Skeletal muscle cell (primary cell): ENCODE measurements at regions not wholly inside any gene's neighbourhood (a gene's known extent, or its start where the extent isn't known, plus 50 kb on each side); places are given as distances from the start of the nearest gene placed in this dataset.

ENCODE experiments used
- DNase-seq: peaks from one replicate; pipeline ENCODE4 v3.0.0-alpha.2; 2010; ENCODE audit warnings: low read depth
- H3K4me3 ChIP-seq: 2 replicates; pipeline ENCODE4 v1.5.1; 2011; ENCODE audit warnings: low read depth, mild to moderate bottlenecking, control low read depth, low read length, moderate library complexity

- DNase-seq: no peak
- no peak overlapping the region for H3K4me3 ChIP-seq
Measured at GRCh38 chr10:108230478-108231170, 1066.1 kb upstream of the SORCS1 start.

DNA sequence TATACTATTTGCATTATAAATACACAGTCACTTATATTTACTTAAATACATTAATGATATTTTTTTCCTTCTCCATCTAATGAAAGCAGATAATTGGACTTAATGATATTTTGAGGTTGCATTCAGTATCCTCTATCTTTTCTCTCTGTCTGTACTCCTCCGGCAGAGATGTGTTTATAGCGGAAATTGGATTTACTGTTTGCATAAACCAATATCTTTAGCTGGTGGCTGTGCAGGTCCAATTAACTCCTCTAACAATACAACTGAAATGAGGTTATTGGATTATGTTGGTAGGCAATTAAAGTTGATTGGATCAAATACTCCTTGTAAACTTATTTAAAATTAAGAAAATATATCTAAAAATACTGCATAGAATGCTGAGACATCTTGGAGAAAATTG, 1044.2 kb upstream of the SORCS1 start:
- DNase-seq: no peak
- no peak overlapping the region for H3K4me3 ChIP-seq

DNA sequence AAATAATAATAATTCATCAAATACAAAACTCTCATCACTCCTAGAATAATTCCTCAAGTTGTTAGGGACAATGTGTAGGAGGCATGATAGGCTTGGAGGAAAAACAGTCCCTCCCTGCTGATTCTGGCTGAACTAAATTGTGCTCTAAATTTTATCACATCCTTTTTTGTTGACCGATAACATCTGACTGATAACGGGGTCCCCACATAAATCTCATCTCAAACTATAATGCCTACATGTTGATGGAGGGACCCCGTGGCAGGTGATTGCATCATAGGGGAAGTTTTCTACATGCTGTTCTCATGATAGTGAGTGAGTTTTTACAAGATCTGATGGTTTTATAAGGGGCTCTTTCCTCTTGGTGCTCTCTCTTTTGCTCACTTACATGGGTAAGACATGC, 1043.5 kb upstream of the SORCS1 start:
- H3K4me3 ChIP-seq: no peak overlapping the region

DNA sequence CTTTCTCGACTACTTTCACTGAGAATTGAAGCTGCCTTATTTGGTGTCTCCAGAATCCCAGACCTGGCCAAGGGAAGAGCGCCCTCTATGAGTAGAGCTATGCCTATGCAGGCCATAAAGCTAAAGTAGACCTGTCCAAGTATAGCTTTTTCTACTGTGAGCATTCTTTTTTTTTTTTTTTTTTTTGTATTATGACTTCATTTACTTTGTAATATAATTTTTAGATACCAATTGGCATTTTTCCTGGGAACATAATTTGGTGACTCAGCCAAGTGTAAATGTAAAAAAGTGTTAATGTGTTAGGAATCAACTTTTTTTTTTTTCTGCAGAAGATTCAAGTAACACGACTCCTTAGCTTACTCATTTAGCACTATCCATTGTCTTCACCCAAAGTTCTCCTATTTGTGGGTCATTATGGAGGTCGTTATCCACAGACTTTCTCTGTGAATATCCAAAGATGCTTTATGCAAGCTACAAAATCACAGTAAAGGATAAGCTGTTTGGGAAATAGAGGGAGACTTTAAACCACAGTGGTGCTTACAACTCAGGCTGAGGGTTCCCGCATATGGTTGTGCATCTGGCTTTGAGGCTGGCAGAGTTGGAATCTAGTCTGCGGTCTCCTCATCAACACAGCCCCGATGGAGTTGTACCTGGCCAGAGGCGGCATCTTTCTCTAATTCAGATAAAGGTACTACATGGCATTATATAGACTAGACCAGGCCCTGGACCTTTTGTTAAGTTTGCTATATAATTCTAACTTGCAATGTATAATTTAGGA, 1040.2 kb upstream of the SORCS1 start:
- H3K4me3 ChIP-seq: no peak overlapping the region
- peak; percentile 41 for DNase-seq

More for the DNA sequence above, 1043.5 kb upstream of the SORCS1 start:
- no peak for DNase-seq

GRCh38 chr10:108203905-108204527, 1039.5 kb upstream of the SORCS1 start:
- no peak for DNase-seq
- H3K4me3 ChIP-seq: no peak overlapping the region

- no peak overlapping the region for H3K4me3 ChIP-seq
- DNase-seq: no peak
Measured at GRCh38 chr10:108187408-108188012, 1023.0 kb upstream of the SORCS1 start.

DNA sequence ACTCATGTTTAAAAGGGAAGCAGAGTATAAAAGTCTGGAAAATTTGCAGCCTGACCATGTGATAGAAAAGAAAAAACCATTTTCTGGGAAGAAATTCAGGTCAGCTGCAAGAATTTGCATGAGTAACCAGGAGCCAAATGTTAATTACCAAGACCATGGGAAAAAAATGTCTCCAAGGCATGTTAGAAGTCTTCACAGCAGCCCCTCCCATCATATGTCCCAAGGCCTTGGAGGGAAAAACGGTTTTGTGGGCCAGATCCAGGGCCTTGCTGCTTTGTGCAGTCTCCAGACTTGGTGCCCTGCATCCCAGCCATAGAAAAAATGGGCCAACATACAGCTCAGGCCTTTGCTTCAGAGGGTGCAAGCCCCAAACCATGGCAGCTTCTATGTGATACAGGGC, 1019.6 kb upstream of the SORCS1 start:
- no peak overlapping the region for H3K4me3 ChIP-seq
- DNase-seq: no peak

GRCh38 chr10:108180878-108181277, 1016.4 kb upstream of the SORCS1 start:
- H3K4me3 ChIP-seq: no peak overlapping the region
- DNase-seq: no peak

DNA sequence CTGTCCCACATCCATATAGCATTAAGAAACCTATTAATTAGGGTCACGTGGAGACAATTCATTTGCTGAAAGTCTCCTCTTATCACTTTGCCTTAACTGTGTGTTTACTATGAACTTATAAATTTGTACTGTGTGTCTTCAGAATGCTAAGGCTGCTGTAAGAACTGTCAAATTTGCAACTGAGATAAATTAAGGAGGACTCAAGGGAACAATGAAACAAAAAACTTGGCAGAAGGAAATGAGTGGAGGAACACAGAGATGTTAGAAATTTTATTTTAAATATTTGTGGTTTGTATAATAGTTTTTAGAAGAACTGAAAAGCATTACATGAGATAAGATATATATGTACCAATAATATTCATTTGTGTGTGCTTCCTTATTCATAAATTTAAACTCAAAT, 1005.3 kb upstream of the SORCS1 start:
- H3K4me3 ChIP-seq: no peak overlapping the region
- no peak for DNase-seq

GRCh38 chr10:108167766-108168165, 1003.3 kb upstream of the SORCS1 start:
- no peak overlapping the region for H3K4me3 ChIP-seq
- DNase-seq: no peak

DNA sequence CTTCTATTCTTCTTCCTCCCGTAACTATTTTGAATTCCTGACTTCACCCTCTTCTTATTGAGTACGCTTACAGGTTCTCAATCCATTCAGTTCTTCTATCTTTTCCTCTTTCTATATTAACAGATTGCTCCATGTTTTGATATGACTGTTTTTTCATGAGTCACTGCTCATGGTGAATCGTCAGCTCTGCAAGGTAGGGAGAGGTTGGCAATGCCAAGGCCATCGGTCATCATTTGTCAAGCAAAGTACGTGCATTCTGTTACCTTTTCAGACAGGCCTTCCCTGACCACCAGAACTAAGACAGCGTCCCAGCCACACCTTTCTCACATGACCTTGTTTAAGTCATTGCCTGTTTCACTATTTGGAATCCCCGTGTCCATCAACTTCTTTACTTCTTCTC, 1001.9 kb upstream of the SORCS1 start:
- no peak for DNase-seq
- H3K4me3 ChIP-seq: no peak overlapping the region

DNA sequence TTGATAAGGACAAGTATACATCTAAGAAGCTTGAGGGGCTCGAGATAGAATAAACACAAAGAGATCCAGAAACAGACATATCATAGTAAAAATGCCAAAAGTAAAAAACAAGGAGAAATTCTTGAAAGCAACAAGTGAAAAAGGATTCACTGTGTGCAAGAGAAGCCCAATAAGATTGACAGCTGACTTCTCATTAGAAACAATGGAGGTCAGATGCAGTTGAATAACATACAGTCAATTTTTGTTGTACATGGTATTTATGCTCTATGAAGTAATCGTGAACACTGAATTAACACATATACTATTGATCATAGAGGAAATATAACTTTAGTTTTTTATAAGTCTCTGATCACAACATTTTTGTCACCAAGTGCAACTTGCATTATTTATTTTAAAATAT, 982.8 kb upstream of the SORCS1 start:
- no peak for DNase-seq
- no peak overlapping the region for H3K4me3 ChIP-seq

DNA sequence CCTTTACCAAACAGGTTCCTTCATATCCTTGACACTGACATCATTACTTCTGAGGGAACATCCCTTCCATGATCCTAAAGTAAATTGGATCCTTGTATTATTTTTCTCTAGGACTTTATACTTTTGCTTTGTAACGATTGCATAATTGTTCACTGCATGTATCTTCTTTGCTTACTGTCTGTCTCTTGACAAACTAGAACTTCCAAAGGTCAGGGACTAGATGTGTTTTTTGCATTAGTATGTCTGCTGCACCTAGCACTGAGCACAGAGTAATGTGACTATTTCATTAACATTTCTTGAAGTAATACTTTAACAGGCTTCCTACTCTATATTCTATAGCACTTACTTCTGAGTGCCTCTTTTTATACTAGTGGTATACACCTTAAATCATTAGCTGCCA, 976.6 kb upstream of the SORCS1 start:
- H3K4me3 ChIP-seq: no peak overlapping the region
- DNase-seq: no peak

GRCh38 chr10:108132303-108132702, 967.8 kb upstream of the SORCS1 start:
- DNase-seq: no peak
- no peak overlapping the region for H3K4me3 ChIP-seq

GRCh38 chr10:108130575-108130974, 966.1 kb upstream of the SORCS1 start:
- H3K4me3 ChIP-seq: no peak overlapping the region
- no peak for DNase-seq

DNA sequence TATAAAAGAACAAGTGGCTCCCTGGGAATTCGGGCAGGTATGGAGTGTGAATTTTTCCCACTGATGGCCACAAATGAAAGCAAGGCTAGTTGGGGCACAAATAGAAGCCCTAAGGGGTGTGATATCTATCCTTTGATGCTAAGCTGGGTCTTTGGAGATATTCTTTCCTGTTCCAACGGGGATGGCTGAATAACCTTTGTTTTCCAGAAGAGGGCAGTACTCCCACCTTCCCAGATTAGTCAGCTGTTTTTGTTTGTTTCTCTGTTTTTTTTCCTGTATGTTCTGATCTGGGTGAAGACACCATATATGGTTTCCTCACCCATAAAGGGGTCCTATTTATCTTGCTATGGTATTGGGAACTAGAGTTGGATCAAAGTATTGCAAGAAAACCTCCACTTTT, 947.7 kb upstream of the SORCS1 start:
- H3K4me3 ChIP-seq: no peak overlapping the region
- DNase-seq: no peak

DNA sequence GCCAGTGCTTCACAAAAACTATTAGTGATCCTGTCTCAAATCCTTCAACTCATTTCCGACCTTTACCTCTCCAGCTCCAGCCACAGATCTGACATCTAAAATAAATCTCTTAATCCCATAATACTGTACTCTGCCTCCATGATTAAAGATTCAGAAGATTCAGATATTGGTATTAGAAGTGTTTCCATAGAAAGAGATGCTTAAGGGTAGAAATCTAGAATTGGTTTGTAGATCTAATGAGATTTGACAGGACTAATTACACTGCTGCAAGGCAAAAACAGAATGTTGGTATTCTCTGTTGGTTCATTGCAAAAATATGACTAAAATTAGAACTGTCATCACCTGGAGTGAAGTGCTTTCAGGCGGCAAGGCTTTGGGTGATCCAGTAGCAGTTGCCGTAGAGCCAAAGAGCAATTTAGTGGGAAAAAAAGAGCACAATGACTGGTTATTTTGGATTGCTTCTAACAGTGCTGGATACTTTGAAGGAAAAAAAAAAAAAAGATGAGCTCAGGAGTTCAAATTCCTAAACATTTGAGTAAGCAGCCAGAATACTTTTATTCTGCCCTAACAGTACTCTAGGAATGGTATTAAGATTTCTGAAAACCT, 940.1 kb upstream of the SORCS1 start:
- DNase-seq: peak; percentile 7
- H3K4me3 ChIP-seq: no peak overlapping the region

DNA sequence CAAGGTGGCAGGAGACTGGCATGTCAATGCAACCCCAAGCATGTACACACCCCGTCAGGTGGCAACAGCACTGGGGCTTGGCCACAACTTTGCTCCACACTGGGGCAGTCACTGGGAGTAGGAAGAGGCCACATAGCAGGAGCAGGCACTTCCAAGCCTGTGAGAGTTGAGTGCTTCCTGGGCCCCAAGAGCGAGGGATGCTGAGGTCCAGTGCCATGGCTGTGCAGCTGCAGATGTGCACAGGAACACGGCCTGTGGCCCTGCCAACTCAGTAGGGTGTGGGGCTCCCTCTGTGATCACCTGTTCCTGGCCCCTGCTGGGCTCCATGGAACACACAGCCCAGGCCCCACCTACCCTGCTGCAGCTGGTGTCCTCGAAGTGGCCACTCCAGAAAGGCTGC, 932.8 kb upstream of the SORCS1 start:
- no peak for DNase-seq
- H3K4me3 ChIP-seq: no peak overlapping the region

DNA sequence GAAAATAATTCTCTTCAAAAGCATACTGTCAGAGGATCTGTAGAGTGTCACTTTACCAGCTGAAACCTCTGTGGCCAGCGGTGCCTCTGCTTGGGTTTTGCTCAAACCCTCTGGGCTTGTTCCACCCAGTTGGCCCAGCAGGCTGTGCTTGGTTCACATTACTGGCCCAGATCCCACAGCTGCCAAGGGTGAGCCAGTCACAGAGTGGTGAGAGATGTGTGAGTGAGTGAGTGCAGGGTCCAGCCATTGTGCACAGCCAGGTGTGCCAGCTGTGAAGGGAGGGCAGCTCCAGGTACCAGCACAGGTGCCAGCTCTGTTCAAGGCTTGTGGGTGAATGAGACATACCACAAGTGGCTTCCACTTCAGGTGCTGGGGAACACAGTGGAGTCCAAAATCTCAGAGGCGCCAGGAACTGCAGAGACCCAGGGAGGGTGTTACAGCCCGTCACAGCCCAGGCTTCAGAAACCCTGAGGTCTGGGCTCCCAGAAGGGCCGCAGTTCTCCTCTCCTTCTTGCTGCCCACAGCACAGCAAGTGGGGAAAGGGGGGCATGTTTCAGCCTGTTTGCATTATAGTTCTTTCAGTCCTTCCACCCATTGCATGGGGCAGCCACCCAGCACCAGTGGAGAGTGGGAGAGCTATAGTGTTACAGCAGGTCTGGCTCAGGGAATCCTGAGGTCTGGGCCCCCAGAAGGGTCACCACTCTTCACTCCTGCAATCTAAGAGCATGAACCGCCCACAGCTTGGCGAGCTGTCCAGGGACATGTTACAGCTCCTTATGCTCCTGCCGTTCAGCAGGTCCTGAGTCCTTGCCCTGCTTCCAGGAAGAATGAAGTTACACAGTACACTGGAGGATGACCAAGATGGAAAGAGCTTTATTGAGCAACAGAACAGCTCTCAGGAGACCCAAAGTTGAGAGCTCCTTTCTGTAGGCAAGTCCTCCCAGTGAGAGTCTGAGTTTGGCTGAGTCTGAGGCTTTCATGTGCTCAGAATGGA, 931.7 kb upstream of the SORCS1 start:
- DNase-seq: peak; percentile 9
- H3K4me3 ChIP-seq: no peak overlapping the region
